Gastrocnemius medialis (tissue), 4 donors: ENCODE measurements at regions not wholly inside any gene's neighbourhood (a gene's known extent, or its start where the extent isn't known, plus 50 kb on each side); places are given as distances from the start of the nearest gene placed in this dataset.
"Not testable (repeated sequence)": the region's sequence is repeated elsewhere in the genome, so short reads cannot be mapped to it uniquely, and the experiment has no call there.

ENCODE experiments used
- ATAC-seq, 2 donors: fragments of 150-250 bp; one replicate each; pipeline ENCODE4 v1.9.1; 2016
- DNase-seq, 2 donors: peaks; one replicate each; pipeline ENCODE4 v3.0.0-alpha.2; 2019
- H3K27ac ChIP-seq, 4 donors: fragments of 200-600 bp; sonication (generic); 1 replicate in 1 of 4; 2 replicates in 3 of 4; pipeline ENCODE4 v1.5.1; 2016 to 2018; ENCODE audit warnings: mild to moderate bottlenecking in 2 of 4, moderate library complexity in 1 of 4
- H3K27me3 ChIP-seq, 3 donors: fragments of 200-600 bp; sonication (generic) in 2 of 3; 1 replicate in 1 of 3; 2 replicates in 2 of 3; pipeline versions ENCODE4 v1.5.1 to v1.6.0; 2016 to 2019; ENCODE audit warnings: mild to moderate bottlenecking in 1 of 3, moderate library complexity in 1 of 3
- H3K36me3 ChIP-seq, 2 donors: fragments of 200-600 bp; sonication (generic) in 1 of 2; one replicate each; pipeline ENCODE4 v1.5.1; 2017 to 2018
- H3K4me1 ChIP-seq, 2 donors: fragments of 200-600 bp; sonication (generic) in 1 of 2; one replicate each; pipeline ENCODE4 v1.5.1; 2016 to 2017; ENCODE audit warnings: mild to moderate bottlenecking in 2 of 2
- H3K4me3 ChIP-seq, 4 donors: fragments of 200-600 bp; sonication (generic) in 3 of 4; 1 replicate in 1 of 4; 2 replicates in 3 of 4; pipeline ENCODE4 v1.5.1; 2016 to 2019; ENCODE audit warnings: mild to moderate bottlenecking in 2 of 4
- H3K9me3 ChIP-seq, 3 donors: fragments of 200-600 bp; sonication (generic) in 2 of 3; 1 replicate in 1 of 3; 2 replicates in 2 of 3; pipeline ENCODE4 v1.5.1; 2016 to 2019
- POLR2A ChIP-seq, 2 donors: fragments of 450-650 bp; IDR thresholded peaks; one replicate each; pipeline ENCODE4 v1.6.1; 2017; ENCODE audit warnings: antibody characterized with exemption in 2 of 2, mild to moderate bottlenecking in 2 of 2, moderate library complexity in 2 of 2
- in situ Hi-C, 4 donors: fragments of 200-750 bp; cut with MboI; loops; one replicate each; pipeline versions ENCODE4 v1.15.0 to v1.8.0; 2017; ENCODE audit warnings: low sequenced_read_pairs in 4 of 4
- intact Hi-C: fragments of 100-400 bp; cut with DNase I; formaldehyde crosslinking; loops from one replicate; pipeline ENCODE4 v1.15.1; 2023; ENCODE audit warnings: low total_unique reads
- TF ChIP-seq, protein P1 (sequence below), 5 experiments: fragments of 450-650 bp in 3 of 5; fragments of 200-600 bp in 2 of 5; sonication (generic) in 2 of 5; IDR thresholded peaks in 4 of 5; conservative IDR thresholded peaks in 1 of 5; 1 replicate in 4 of 5; 2 replicates in 1 of 5; pipeline ENCODE4 v1.5.1; 2016 to 2019; ENCODE audit warnings: antibody characterized with exemption in 5 of 5, mild to moderate bottlenecking in 3 of 5, moderate library complexity in 3 of 5

DNA sequence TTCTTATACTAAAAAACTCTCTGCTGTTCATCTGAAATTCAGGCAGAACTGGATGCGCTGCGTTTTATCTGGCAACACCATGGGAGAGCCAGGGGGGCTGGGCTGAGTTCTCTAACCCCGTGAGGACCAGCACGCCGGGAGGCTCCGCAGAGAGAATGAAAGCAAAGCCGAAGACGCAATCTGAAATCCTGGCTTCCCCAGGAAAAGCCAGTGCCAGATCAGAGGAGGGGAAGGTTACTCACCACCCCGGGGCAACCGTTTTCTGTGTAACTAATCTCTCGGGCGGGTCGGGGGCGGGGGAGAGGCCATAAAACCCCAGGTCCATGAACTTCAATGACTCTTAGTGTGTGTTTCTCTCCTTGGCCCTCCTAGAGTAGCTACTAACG is 99.4 kb downstream of the SHANK2 start:
- H3K4me1 ChIP-seq: no peaks in the 10 kb centered on the region
- intact Hi-C loops: no loop called here

DNA sequence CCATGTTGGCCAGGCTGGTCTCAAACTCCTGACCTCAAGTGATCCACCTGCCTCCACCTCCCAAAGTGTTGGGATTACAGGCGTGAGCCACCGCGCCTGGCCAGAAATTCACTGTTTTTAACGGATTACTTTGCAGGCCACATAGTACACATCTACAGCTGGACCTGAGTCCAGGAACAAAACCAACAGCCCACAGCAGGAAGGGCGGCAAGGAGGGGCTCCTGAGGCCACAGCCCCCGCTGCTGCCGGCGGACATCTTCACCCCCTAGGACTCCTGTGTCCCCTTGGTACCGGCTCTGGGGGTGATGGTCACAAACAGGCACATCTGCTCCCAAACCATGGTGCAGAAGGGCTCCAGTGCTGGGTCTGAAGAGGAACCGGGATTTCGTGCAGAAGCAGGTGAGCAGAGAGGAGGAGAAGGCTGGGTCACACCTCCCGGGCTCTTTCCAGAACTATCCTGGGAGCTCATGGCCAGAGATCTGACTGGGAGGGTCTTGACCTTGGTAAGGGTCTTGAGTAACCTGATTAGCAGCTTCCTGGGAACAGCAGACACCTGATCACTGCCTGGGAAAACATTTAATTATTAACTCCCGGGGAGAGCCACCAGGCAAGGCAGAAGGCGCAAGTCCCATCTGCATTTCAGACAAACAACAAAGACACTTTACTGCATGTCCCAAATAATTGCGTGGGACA is 99.9 kb downstream of the SHANK2 start:
- intact Hi-C loops: not testable (repeated sequence)

More for the DNA sequence above, 99.4 kb downstream of the SHANK2 start:
- no peak for TF ChIP-seq POLR2A (IDR thresholded peaks at IDR 0.05)
- TF ChIP-seq, protein P1, sequence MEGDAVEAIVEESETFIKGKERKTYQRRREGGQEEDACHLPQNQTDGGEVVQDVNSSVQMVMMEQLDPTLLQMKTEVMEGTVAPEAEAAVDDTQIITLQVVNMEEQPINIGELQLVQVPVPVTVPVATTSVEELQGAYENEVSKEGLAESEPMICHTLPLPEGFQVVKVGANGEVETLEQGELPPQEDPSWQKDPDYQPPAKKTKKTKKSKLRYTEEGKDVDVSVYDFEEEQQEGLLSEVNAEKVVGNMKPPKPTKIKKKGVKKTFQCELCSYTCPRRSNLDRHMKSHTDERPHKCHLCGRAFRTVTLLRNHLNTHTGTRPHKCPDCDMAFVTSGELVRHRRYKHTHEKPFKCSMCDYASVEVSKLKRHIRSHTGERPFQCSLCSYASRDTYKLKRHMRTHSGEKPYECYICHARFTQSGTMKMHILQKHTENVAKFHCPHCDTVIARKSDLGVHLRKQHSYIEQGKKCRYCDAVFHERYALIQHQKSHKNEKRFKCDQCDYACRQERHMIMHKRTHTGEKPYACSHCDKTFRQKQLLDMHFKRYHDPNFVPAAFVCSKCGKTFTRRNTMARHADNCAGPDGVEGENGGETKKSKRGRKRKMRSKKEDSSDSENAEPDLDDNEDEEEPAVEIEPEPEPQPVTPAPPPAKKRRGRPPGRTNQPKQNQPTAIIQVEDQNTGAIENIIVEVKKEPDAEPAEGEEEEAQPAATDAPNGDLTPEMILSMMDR (IDR thresholded peaks at IDR 0.05 in 4 of 5, conservative IDR thresholded peaks at IDR 0.05 in 1 of 5): no peak
- ATAC-seq (no peak), DNase-seq (no peak)
- Histone ChIP-seq H3K9me3 (no peaks in the 10 kb centered on the region), H3K27me3 (peaks cover 4 to 10% (median 7%) of the 10 kb centered on the region in 3 donors), H3K27ac (no peak overlapping the region), H3K36me3 (no peaks in the 10 kb centered on the region), H3K4me3 (no peak overlapping the region)
- in situ Hi-C loops: no loop called here

DNA sequence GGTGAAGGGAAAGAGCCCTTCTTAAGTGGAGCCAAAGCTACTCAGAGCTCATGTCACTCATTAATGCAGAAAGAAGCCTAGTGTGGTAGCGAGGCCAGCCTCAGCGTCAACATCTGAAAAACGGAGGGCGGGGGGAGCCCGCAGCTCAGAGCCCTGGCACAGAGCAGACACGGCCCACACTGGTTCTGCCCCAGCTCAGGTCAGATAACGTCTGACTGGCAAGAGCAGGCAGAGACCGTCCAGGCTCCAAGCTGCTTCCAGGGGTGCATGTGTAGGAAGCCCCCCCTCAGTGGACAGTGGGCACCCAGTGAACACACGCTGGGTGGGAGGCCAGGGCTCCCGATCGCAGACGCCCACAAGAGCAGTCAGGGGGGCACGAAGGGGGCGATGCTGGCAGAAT is 100.8 kb downstream of the SHANK2 start:
- peaks cover 4 to 10% (median 7%) of the 10 kb centered on the region in 3 donors for H3K27me3 ChIP-seq
- H3K4me3 ChIP-seq: no peak overlapping the region
- TF ChIP-seq POLR2A (IDR thresholded peaks at IDR 0.05): no peak
- TF ChIP-seq, protein P1 (IDR thresholded peaks at IDR 0.05 in 4 of 5, conservative IDR thresholded peaks at IDR 0.05 in 1 of 5): no peak
- DNase-seq (no peak), ATAC-seq (no peak)
- no peaks in the 10 kb centered on the region for H3K4me1 ChIP-seq
- H3K9me3 ChIP-seq: no peaks in the 10 kb centered on the region
- no peak overlapping the region for H3K27ac ChIP-seq
- intact Hi-C loops (no loop called here), in situ Hi-C loops (no loop called here)
- H3K36me3 ChIP-seq: no peaks in the 10 kb centered on the region

More for the DNA sequence above, 99.9 kb downstream of the SHANK2 start:
- H3K27ac ChIP-seq, H3K4me1 ChIP-seq, ATAC-seq, H3K9me3 ChIP-seq, H3K4me3 ChIP-seq, in situ Hi-C loops, H3K36me3 ChIP-seq, DNase-seq: not testable (repeated sequence)
- H3K27me3 ChIP-seq: peaks cover 4 to 10% (median 7%) of the 10 kb centered on the region in 3 donors

DNA sequence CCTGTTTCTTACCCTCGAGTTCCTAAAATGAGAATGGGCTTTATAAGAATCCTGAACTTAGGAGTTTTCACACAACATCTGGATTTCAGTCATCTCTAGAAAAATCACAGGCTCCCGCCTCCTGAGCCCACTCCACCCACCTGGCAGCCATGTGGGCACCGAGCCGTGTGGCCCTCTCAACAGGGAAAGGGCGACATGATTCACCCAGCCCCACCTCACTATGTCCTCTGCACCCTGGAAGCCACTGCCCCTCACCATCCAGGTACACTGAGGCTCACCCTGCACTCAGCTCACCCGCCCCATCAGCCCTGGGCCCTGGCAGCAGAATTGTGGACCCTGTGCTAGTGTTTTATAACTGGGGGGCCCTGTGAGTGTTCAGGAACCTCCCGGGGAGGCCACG is 101.5 kb downstream of the SHANK2 start:
- no peak for TF ChIP-seq POLR2A (IDR thresholded peaks at IDR 0.05)
- TF ChIP-seq, protein P1 (IDR thresholded peaks at IDR 0.05 in 4 of 5, conservative IDR thresholded peaks at IDR 0.05 in 1 of 5): no peak
- intact Hi-C loops (no loop called here), in situ Hi-C loops (no loop called here)
- H3K27ac ChIP-seq: no peak overlapping the region
- peaks cover 4 to 10% (median 7%) of the 10 kb centered on the region in 3 donors for H3K27me3 ChIP-seq
- H3K4me3 ChIP-seq: no peak overlapping the region
- H3K9me3 ChIP-seq: no peaks in the 10 kb centered on the region
- no peaks in the 10 kb centered on the region for H3K4me1 ChIP-seq
- no peaks in the 10 kb centered on the region for H3K36me3 ChIP-seq
- no peak for DNase-seq
- no peak for ATAC-seq

DNA sequence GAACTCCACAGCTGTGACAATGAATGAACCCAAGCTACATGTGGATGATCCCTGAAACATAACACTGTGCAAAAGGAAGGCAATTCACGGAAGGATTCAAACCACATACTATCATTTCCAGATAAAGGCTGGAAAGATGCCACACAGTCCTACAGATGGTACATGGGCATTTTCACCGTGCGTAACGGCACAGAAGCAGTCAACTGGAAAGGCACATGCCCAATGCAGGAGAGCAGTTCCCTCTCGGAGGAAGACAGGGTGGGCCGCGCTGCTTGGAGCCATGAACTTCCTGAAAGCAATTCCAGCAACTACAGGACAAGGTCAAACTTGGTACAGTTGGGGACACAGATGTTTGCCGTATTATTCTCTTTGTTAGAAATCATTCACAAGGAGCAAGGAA is 103.7 kb downstream of the SHANK2 start:
- Histone ChIP-seq H3K4me3 (no peak overlapping the region), H3K4me1 (no peaks in the 10 kb centered on the region), H3K9me3 (no peaks in the 10 kb centered on the region), H3K27ac (no peak overlapping the region), H3K27me3 (peaks cover 4 to 10% (median 7%) of the 10 kb centered on the region in 3 donors), H3K36me3 (no peaks in the 10 kb centered on the region)
- DNase-seq: no peak
- no peak for ATAC-seq
- in situ Hi-C loops: no loop called here
- intact Hi-C loops: no loop called here
- TF ChIP-seq POLR2A (IDR thresholded peaks at IDR 0.05): no peak
- TF ChIP-seq, protein P1 (IDR thresholded peaks at IDR 0.05 in 4 of 5, conservative IDR thresholded peaks at IDR 0.05 in 1 of 5): no peak
